Fibroblast of pulmonary artery (primary cell): ENCODE measurements at regions not wholly inside any gene's neighbourhood (a gene's known extent, or its start where the extent isn't known, plus 50 kb on each side); places are given as distances from the start of the nearest gene placed in this dataset.

Experiments
- DNase-seq: peaks from one replicate; pipeline ENCODE4 v3.0.0-alpha.2; 2010; ENCODE audit warnings: low read depth
- H3K4me3 ChIP-seq: replicated peaks from 2 replicates; pipeline ENCODE4 v1.5.1; 2011; ENCODE audit warnings: low read depth, mild to moderate bottlenecking, control low read depth, low read length, moderate library complexity
- CTCF ChIP-seq: IDR thresholded peaks from 2 replicates; pipeline ENCODE4 v1.5.1; 2011; ENCODE audit warnings: mild to moderate bottlenecking, control low read depth, low read length, inconsistent platforms; ENCODE audit errors: missing control alignments

- TF ChIP-seq CTCF = no peak
- no peak overlapping the region for H3K4me3 ChIP-seq
- DNase-seq = no peak
Observed at GRCh38 chr7:155153676-155154075, 83.6 kb downstream of the HTR5A start.

GRCh38 chr7:155154586-155154985 is 84.5 kb downstream of the HTR5A start:
- DNase-seq = no peak
- no peak overlapping the region for H3K4me3 ChIP-seq
- no peak for TF ChIP-seq CTCF

- TF ChIP-seq CTCF = no peak
- H3K4me3 ChIP-seq = no peak overlapping the region
- DNase-seq = no peak
Observed at GRCh38 chr7:155161690-155162089, 91.6 kb downstream of the HTR5A start.

- no peak for DNase-seq
- no peak overlapping the region for H3K4me3 ChIP-seq
- TF ChIP-seq CTCF = no peak
Observed at GRCh38 chr7:155162422-155162821, 92.3 kb downstream of the HTR5A start.

GRCh38 chr7:155163696-155164095 is 93.6 kb downstream of the HTR5A start:
- no peak overlapping the region for H3K4me3 ChIP-seq
- TF ChIP-seq CTCF = no peak
- DNase-seq = no peak

GRCh38 chr7:155164316-155164715 is 94.2 kb downstream of the HTR5A start:
- no peak for DNase-seq
- TF ChIP-seq CTCF = no peak
- H3K4me3 ChIP-seq = no peak overlapping the region

- no peak overlapping the region for H3K4me3 ChIP-seq
- no peak for DNase-seq
- no peak for TF ChIP-seq CTCF
Observed at GRCh38 chr7:155166108-155166507, 96.0 kb downstream of the HTR5A start.
